ENCODE measurements at regions not wholly inside any gene's neighbourhood (a gene's known extent, or its start where the extent isn't known, plus 50 kb on each side); places are given as distances from the start of the nearest gene placed in this dataset.

GRCh38 chr3:176296066-176296597 lies 901.1 kb downstream of the TBL1XR1 start:
- H2AFZ ChIP-seq (ENCODE audit: low read depth) = no peak overlapping the region
- H3K4me1 ChIP-seq (ENCODE audit: low read depth, poor library complexity, severe bottlenecking) = no peaks in the 10 kb centered on the region
- H3K27me3 ChIP-seq (ENCODE audit: insufficient read depth, low read depth) = no peaks in the 10 kb centered on the region
- no peak overlapping the region for H3K4me2 ChIP-seq
- no peak overlapping the region for H3K9ac ChIP-seq
- H4K20me1 ChIP-seq (ENCODE audit: insufficient read depth) = no peaks in the 10 kb centered on the region
- H3K4me3 ChIP-seq (IDR thresholded peaks at IDR 0.05; ENCODE audit: insufficient read depth, low read depth, low read length) = no peak overlapping the region
- TF ChIP-seq, protein P1, sequence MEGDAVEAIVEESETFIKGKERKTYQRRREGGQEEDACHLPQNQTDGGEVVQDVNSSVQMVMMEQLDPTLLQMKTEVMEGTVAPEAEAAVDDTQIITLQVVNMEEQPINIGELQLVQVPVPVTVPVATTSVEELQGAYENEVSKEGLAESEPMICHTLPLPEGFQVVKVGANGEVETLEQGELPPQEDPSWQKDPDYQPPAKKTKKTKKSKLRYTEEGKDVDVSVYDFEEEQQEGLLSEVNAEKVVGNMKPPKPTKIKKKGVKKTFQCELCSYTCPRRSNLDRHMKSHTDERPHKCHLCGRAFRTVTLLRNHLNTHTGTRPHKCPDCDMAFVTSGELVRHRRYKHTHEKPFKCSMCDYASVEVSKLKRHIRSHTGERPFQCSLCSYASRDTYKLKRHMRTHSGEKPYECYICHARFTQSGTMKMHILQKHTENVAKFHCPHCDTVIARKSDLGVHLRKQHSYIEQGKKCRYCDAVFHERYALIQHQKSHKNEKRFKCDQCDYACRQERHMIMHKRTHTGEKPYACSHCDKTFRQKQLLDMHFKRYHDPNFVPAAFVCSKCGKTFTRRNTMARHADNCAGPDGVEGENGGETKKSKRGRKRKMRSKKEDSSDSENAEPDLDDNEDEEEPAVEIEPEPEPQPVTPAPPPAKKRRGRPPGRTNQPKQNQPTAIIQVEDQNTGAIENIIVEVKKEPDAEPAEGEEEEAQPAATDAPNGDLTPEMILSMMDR (conservative IDR thresholded peaks at IDR 0.05; ENCODE audit: low read depth, low read length) = no peak
- H3K36me3 ChIP-seq (ENCODE audit: insufficient read depth) = no peaks in the 10 kb centered on the region
- no peaks in the 10 kb centered on the region for H3K79me2 ChIP-seq (ENCODE audit: insufficient read depth, low read depth)
- H3K27ac ChIP-seq = no peak overlapping the region

DNA sequence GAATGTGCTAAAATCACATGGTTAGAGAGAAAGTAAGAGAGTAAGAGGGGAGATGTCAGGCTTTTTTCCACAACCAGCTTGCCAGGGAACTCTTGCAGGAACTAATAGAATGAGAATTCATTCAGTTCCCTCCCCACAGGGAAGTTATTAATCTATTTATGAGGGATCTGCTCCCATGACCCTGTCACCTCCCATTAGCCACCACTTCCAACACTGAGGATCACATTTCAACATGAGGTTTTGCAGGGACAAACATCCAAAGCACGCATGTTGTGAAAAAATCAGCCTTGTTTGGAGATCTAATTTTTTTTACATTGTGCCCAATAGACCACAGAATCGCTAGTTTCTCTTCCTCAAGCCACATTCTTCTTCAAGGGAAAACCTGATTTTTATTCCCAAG lies 904.0 kb downstream of the TBL1XR1 start:
- Histone ChIP-seq H3K27me3 (ENCODE audit: insufficient read depth, low read depth) (no peaks in the 10 kb centered on the region), H4K20me1 (ENCODE audit: insufficient read depth) (no peaks in the 10 kb centered on the region), H3K4me2 (no peak overlapping the region), H3K4me1 (ENCODE audit: low read depth, poor library complexity, severe bottlenecking) (no peaks in the 10 kb centered on the region), H2AFZ (ENCODE audit: low read depth) (no peak overlapping the region), H3K36me3 (ENCODE audit: insufficient read depth) (no peaks in the 10 kb centered on the region), H3K79me2 (ENCODE audit: insufficient read depth, low read depth) (no peaks in the 10 kb centered on the region), H3K9ac (no peak overlapping the region), H3K27ac (no peak overlapping the region), H3K4me3 (IDR thresholded peaks at IDR 0.05; ENCODE audit: insufficient read depth, low read depth, low read length) (no peak overlapping the region)
- TF ChIP-seq, protein P1 (conservative IDR thresholded peaks at IDR 0.05; ENCODE audit: low read depth, low read length) = no peak

DNA sequence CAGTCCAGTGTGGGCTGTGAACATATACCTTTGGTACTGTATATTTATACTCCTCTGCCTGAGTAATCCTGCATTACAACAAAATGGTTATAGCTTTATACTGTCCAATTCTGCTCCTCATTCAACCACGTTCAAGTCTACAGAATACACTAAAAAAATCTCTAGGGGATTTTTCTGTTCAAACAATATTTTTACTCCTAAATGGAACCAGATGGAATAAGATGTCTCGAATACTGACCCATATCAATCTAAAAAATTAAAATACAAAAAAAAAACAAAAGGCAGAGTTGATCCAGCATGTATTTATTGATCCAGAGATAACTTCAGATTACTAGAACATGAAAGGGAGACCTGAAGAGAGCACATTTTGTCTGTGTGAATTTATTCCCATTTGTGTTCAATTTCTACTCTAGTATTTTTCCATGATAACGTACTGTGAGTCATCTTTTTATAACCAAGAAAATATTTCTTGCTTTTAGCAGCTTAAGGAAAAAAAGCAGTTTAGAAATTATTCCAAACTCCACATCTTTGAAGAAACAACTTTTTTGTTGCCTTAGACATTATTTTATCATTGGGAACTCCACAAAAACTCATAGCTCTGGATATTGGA lies 910.7 kb downstream of the TBL1XR1 start:
- H3K36me3 ChIP-seq (ENCODE audit: insufficient read depth) = no peaks in the 10 kb centered on the region
- TF ChIP-seq, protein P1 (conservative IDR thresholded peaks at IDR 0.05; ENCODE audit: low read depth, low read length) = no peak
- H2AFZ ChIP-seq (ENCODE audit: low read depth) = no peak overlapping the region
- H3K27me3 ChIP-seq (ENCODE audit: insufficient read depth, low read depth) = no peaks in the 10 kb centered on the region
- no peak overlapping the region for H3K9ac ChIP-seq
- no peak overlapping the region for H3K27ac ChIP-seq
- H3K79me2 ChIP-seq (ENCODE audit: insufficient read depth, low read depth) = no peaks in the 10 kb centered on the region
- no peaks in the 10 kb centered on the region for H4K20me1 ChIP-seq (ENCODE audit: insufficient read depth)
- no peaks in the 10 kb centered on the region for H3K4me1 ChIP-seq (ENCODE audit: low read depth, poor library complexity, severe bottlenecking)
- H3K4me3 ChIP-seq (IDR thresholded peaks at IDR 0.05; ENCODE audit: insufficient read depth, low read depth, low read length) = no peak overlapping the region
- no peak overlapping the region for H3K4me2 ChIP-seq

DNA sequence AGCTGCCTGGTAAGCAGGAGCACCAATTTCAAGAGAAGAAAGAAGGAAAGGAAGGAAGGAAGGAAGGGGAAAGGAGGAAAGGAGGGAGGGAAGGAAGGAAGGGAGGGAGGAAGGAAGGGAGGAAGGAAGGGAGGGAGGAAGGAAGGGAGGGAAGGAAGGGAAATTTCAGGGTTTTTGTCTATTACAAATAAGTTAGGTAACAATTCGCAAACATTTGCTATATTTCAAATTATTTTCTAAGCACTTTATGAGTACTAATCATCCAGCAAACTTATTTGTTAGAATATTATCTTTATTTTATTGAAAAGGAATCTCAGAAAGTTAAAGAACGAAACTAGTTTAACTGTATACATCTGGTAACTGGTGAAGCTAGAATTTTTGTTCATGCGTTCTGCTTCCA lies 921.7 kb downstream of the TBL1XR1 start:
- Histone ChIP-seq H4K20me1 (ENCODE audit: insufficient read depth) (no peaks in the 10 kb centered on the region), H3K27ac (no peak overlapping the region), H3K4me3 (IDR thresholded peaks at IDR 0.05; ENCODE audit: insufficient read depth, low read depth, low read length) (no peak overlapping the region), H2AFZ (ENCODE audit: low read depth) (no peak overlapping the region), H3K36me3 (ENCODE audit: insufficient read depth) (no peaks in the 10 kb centered on the region), H3K4me1 (ENCODE audit: low read depth, poor library complexity, severe bottlenecking) (no peaks in the 10 kb centered on the region), H3K79me2 (ENCODE audit: insufficient read depth, low read depth) (no peaks in the 10 kb centered on the region), H3K9ac (no peak overlapping the region), H3K27me3 (ENCODE audit: insufficient read depth, low read depth) (no peaks in the 10 kb centered on the region), H3K4me2 (no peak overlapping the region)
- TF ChIP-seq, protein P1 (conservative IDR thresholded peaks at IDR 0.05; ENCODE audit: low read depth, low read length) = no peak

Measured in KMS-11 (cell line).